Epithelial cell of esophagus (primary cell): ENCODE measurements at regions not wholly inside any gene's neighbourhood (a gene's known extent, or its start where the extent isn't known, plus 50 kb on each side); places are given as distances from the start of the nearest gene placed in this dataset.

ENCODE experiments used
- DNase-seq: peaks from one replicate; pipeline ENCODE4 v3.0.0; 2010; ENCODE audit warnings: low read depth
- H3K4me3 ChIP-seq: 2 replicates; pipeline ENCODE4 v1.5.1; 2011; ENCODE audit warnings: mild to moderate bottlenecking, low read length, control low read depth
- TF ChIP-seq, protein P1 (sequence below): IDR thresholded peaks from 2 replicates; pipeline ENCODE4 v1.5.1; 2011; ENCODE audit warnings: low read depth, mild to moderate bottlenecking, low read length, control low read depth, inconsistent platforms; ENCODE audit not compliant: insufficient read depth; ENCODE audit errors: missing control alignments

DNA sequence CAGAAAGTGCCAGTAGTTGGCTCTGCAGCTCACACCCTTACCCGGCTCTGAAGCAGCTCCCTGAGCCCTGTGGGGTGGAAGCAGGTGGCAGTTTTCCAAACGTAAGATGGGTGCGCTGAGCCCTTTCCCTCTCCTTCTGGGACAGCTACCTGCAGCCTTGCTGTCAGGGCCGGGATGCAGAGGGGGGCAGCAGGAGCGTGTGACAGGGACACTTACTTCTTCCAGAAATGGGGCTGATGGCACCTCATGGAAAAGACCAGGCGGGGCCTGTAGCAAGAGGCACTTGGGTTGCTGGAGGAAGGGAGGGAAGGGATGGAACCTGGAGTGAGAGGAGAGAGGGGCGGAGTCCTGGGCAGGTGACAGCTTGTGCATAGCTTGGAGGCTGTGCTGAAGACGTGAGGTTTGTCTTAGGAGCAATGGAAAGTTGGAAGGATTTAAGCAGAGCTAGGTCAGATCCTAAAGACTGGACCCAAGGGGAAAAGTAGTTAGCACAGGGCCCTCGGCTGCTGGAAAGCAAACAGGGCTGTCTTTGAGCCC, 216.8 kb upstream of the RPL38 start:
- no peak overlapping the region for H3K4me3 ChIP-seq
- no peak for DNase-seq
- TF ChIP-seq, protein P1, sequence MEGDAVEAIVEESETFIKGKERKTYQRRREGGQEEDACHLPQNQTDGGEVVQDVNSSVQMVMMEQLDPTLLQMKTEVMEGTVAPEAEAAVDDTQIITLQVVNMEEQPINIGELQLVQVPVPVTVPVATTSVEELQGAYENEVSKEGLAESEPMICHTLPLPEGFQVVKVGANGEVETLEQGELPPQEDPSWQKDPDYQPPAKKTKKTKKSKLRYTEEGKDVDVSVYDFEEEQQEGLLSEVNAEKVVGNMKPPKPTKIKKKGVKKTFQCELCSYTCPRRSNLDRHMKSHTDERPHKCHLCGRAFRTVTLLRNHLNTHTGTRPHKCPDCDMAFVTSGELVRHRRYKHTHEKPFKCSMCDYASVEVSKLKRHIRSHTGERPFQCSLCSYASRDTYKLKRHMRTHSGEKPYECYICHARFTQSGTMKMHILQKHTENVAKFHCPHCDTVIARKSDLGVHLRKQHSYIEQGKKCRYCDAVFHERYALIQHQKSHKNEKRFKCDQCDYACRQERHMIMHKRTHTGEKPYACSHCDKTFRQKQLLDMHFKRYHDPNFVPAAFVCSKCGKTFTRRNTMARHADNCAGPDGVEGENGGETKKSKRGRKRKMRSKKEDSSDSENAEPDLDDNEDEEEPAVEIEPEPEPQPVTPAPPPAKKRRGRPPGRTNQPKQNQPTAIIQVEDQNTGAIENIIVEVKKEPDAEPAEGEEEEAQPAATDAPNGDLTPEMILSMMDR: no peak

DNA sequence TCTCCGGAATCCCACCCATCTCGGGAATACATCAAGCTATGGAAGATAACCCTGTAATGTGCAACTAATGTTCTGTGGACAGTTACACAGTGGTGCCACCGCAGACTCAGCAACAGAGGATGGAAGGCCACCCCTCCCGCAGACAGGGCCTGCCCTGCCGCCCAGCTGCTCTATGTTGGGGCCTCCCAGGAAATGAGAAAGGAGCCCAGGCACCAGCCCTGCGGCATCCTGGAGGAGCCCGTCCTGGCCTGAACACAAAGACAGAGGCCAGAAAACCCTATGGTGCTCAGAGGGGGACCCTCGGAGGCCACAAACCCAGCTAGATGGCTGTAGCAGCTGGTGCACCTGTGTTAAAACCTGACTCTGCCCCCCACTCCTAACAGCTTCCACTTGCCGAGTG, 216.1 kb upstream of the RPL38 start:
- no peak for DNase-seq
- no peak overlapping the region for H3K4me3 ChIP-seq
- TF ChIP-seq, protein P1: no peak

DNA sequence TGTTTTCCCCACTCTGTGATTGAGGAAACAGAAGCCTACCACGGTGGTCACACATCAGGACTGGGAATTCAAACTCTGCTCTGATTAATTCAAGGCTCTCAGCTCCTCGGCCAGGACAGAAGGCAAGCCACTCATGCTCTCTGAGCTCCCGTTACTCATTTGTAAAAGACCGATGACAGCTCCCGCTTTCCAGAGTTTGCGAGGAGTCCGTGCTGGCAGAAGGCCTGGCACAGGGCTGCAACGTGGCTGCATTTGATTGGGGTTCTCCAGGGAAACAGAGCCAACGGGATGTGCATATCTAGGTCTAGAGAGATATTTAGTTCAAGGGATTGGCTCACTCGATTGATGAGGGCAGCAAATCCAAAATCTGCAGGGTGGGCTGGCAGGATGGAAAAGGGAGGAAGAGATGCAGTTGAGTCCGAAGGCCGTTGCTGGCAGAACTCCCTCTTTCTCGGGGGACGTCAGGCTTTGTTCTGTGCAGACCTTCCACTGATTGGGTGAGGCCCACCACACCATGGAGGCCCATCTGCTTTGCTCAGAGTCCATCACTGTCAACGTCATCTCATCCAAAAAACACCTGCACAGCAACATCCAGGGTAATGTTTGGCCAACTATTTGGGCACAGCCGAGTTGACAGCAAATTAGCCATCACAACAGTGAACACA, 215.5 kb upstream of the RPL38 start:
- TF ChIP-seq, protein P1: no peak
- no peak overlapping the region for H3K4me3 ChIP-seq
- no peak for DNase-seq

DNA sequence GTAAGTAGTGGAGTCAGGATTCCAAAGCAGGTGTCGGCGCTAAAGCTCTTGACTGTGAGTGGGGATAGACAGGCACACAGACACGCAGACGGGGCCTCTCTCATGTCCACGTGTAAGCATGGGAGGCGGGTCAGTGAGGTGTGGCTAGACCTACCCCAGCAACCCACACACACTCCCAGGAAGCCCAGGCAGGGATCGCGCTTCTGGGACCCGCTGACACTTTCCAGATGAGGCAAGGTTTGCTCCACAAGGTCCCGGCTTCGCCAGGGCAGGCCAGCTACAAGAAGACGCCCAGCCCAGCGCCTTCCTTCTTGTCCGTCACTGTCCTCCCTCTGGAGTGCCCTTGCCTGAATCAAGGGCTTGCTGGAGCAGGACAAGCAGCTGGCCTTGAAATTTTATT, 213.8 kb upstream of the RPL38 start:
- TF ChIP-seq, protein P1: no peak
- no peak for DNase-seq
- H3K4me3 ChIP-seq: no peak overlapping the region

DNA sequence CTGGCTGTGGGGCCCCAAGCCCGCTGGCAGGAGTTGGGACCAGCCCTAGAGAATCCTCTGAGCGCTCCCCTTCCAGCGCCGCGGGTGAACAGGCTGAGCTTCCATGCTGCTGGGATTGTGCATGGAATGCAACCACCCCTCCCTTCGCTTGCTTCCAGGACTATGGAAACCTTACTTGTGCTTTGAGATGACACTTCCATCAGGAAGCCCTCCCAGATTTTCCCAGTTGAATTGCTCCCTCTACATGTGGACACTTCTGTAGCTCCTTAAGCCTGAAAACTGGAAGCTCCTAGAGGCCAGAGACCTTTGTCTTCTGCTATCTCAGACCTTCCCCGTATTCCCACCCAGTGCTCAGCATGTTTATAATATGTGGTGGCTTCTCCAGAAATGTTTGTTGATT, 213.2 kb upstream of the RPL38 start:
- H3K4me3 ChIP-seq: no peak overlapping the region
- TF ChIP-seq, protein P1: no peak
- DNase-seq: no peak

DNA sequence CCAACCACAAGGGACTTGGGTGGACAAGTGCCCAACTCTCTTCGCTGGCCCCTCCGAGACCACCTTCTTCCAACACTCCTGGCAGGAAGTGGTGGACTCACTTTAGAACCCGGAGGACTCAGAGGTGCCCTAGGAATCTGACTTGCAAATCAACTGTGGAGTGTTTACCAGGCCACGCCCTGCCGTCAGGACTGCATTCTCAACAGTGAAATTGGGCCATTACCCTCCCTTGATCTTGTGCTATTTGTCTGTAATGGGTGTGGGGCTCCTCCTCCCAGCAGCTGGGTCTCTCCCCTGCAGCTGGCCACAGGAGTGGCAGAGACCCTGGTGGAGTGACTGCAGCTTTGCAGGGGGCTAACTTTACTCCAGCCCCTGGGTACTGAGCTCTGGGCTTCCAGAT, 212.2 kb upstream of the RPL38 start:
- TF ChIP-seq, protein P1: no peak
- no peak for DNase-seq

DNA sequence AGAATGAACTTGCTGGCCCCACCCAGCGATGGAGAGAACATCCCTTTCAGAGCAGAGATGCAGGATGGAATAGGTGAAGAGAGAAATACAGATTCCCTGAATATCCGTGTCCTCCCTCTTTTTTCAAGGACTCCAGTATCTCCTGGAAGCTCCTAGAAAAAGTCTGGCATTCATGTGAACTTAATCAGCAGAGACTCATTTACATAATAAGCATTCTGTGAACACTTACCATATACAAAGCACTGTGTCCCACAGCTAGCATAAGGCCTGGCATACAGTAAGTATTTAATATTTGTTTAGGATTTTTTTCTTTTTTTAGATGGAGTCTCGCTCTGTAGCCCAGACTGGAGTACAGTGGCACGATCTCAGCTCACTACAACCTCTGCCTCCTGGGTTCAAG, 208.5 kb upstream of the RPL38 start:
- DNase-seq: no peak
- H3K4me3 ChIP-seq: no peak overlapping the region
- TF ChIP-seq, protein P1: no peak

More for the DNA sequence above, 212.2 kb upstream of the RPL38 start:
- H3K4me3 ChIP-seq: no peak overlapping the region
